ENCODE measurements at regions not wholly inside any gene's neighbourhood (a gene's known extent, or its start where the extent isn't known, plus 50 kb on each side); places are given as distances from the start of the nearest gene placed in this dataset.

DNA sequence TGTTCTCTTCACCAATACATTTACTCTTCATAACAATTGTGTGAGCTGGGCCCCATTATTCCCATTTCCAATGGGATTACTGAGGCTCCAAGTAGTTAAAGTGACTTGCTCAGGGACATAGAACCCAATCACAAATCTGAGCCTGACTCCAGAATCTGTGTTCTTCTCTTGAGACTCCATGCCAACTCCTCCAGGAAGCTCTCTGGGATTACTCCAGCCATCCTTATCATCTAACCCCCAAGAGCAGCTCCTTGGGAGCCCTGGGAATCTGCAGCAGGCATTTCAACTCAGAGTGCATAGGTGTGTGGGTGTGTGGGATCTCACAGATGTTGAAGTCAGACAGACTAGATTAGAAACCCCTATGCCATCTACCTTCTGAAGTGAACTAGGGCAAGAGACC, 131.4 kb upstream of the BOD1 start (continued):
- TF ChIP-seq, protein P1, sequence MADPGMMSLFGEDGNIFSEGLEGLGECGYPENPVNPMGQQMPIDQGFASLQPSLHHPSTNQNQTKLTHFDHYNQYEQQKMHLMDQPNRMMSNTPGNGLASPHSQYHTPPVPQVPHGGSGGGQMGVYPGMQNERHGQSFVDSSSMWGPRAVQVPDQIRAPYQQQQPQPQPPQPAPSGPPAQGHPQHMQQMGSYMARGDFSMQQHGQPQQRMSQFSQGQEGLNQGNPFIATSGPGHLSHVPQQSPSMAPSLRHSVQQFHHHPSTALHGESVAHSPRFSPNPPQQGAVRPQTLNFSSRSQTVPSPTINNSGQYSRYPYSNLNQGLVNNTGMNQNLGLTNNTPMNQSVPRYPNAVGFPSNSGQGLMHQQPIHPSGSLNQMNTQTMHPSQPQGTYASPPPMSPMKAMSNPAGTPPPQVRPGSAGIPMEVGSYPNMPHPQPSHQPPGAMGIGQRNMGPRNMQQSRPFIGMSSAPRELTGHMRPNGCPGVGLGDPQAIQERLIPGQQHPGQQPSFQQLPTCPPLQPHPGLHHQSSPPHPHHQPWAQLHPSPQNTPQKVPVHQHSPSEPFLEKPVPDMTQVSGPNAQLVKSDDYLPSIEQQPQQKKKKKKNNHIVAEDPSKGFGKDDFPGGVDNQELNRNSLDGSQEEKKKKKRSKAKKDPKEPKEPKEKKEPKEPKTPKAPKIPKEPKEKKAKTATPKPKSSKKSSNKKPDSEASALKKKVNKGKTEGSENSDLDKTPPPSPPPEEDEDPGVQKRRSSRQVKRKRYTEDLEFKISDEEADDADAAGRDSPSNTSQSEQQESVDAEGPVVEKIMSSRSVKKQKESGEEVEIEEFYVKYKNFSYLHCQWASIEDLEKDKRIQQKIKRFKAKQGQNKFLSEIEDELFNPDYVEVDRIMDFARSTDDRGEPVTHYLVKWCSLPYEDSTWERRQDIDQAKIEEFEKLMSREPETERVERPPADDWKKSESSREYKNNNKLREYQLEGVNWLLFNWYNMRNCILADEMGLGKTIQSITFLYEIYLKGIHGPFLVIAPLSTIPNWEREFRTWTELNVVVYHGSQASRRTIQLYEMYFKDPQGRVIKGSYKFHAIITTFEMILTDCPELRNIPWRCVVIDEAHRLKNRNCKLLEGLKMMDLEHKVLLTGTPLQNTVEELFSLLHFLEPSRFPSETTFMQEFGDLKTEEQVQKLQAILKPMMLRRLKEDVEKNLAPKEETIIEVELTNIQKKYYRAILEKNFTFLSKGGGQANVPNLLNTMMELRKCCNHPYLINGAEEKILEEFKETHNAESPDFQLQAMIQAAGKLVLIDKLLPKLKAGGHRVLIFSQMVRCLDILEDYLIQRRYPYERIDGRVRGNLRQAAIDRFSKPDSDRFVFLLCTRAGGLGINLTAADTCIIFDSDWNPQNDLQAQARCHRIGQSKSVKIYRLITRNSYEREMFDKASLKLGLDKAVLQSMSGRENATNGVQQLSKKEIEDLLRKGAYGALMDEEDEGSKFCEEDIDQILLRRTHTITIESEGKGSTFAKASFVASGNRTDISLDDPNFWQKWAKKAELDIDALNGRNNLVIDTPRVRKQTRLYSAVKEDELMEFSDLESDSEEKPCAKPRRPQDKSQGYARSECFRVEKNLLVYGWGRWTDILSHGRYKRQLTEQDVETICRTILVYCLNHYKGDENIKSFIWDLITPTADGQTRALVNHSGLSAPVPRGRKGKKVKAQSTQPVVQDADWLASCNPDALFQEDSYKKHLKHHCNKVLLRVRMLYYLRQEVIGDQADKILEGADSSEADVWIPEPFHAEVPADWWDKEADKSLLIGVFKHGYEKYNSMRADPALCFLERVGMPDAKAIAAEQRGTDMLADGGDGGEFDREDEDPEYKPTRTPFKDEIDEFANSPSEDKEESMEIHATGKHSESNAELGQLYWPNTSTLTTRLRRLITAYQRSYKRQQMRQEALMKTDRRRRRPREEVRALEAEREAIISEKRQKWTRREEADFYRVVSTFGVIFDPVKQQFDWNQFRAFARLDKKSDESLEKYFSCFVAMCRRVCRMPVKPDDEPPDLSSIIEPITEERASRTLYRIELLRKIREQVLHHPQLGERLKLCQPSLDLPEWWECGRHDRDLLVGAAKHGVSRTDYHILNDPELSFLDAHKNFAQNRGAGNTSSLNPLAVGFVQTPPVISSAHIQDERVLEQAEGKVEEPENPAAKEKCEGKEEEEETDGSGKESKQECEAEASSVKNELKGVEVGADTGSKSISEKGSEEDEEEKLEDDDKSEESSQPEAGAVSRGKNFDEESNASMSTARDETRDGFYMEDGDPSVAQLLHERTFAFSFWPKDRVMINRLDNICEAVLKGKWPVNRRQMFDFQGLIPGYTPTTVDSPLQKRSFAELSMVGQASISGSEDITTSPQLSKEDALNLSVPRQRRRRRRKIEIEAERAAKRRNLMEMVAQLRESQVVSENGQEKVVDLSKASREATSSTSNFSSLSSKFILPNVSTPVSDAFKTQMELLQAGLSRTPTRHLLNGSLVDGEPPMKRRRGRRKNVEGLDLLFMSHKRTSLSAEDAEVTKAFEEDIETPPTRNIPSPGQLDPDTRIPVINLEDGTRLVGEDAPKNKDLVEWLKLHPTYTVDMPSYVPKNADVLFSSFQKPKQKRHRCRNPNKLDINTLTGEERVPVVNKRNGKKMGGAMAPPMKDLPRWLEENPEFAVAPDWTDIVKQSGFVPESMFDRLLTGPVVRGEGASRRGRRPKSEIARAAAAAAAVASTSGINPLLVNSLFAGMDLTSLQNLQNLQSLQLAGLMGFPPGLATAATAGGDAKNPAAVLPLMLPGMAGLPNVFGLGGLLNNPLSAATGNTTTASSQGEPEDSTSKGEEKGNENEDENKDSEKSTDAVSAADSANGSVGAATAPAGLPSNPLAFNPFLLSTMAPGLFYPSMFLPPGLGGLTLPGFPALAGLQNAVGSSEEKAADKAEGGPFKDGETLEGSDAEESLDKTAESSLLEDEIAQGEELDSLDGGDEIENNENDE (IDR thresholded peaks at IDR 0.05; ENCODE audit: insufficient replicate concordance, low read length): no peak
- TF ChIP-seq CHD2 (IDR thresholded peaks at IDR 0.05; ENCODE audit: low read length) (no peak), YY1 (IDR thresholded peaks at IDR 0.05; ENCODE audit: low read depth, low read length) (no peak), TEAD4 (IDR thresholded peaks at IDR 0.05; ENCODE audit: low read depth, low read length) (no peak), CEBPB (IDR thresholded peaks at IDR 0.05; ENCODE audit: low read depth, low read length) (no peak), SP1 (IDR thresholded peaks at IDR 0.05; ENCODE audit: low read depth, low read length) (no peak), RNF2 (IDR thresholded peaks at IDR 0.05; ENCODE audit: borderline replicate concordance, low read depth, low read length, missing control alignments, poor library complexity, severe bottlenecking) (no peak), EP300 (IDR thresholded peaks at IDR 0.05; ENCODE audit: borderline replicate concordance in 1 of 2, low read depth in 2 of 2, low read length in 2 of 2) (no peak), KDM5A (IDR thresholded peaks at IDR 0.05; ENCODE audit: low read length) (no peak), NANOG (IDR thresholded peaks at IDR 0.05; ENCODE audit: insufficient read depth, low read depth, low read length, poor library complexity, severe bottlenecking) (no peak)
- TF ChIP-seq, protein P2, sequence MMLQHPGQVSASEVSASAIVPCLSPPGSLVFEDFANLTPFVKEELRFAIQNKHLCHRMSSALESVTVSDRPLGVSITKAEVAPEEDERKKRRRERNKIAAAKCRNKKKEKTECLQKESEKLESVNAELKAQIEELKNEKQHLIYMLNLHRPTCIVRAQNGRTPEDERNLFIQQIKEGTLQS (IDR thresholded peaks at IDR 0.05; ENCODE audit: insufficient read depth, low read depth, low read length): no peak
